ENCODE measurements at regions not wholly inside any gene's neighbourhood (a gene's known extent, or its start where the extent isn't known, plus 50 kb on each side); places are given as distances from the start of the nearest gene placed in this dataset.

DNA sequence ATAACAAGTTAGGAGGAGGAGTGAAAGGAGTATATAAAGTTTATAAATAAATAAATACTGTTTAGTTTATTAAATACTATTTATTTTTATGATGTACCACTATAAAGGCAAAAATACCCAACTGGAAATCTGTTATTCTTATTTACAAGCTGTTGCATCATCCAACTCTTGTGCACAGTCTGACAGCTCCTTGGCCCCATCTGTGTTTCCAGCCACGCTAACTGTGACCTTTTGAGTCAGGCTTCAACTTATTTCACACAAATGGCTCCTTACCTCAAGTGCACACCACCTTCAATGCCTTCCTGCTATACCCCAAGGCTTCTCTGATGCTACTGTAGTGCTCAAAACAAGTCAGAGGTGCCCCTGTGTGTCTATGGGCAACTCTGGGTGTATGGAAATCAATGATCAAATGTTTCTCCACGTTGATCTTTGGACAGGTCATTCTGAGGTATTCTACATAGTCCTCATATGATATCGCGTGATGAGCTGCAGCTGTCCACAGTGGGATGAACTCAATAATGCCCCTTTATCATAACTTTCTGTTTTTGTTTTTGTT lies 303.2 kb upstream of the GRAMD2B start:
- TF ChIP-seq, protein P1, sequence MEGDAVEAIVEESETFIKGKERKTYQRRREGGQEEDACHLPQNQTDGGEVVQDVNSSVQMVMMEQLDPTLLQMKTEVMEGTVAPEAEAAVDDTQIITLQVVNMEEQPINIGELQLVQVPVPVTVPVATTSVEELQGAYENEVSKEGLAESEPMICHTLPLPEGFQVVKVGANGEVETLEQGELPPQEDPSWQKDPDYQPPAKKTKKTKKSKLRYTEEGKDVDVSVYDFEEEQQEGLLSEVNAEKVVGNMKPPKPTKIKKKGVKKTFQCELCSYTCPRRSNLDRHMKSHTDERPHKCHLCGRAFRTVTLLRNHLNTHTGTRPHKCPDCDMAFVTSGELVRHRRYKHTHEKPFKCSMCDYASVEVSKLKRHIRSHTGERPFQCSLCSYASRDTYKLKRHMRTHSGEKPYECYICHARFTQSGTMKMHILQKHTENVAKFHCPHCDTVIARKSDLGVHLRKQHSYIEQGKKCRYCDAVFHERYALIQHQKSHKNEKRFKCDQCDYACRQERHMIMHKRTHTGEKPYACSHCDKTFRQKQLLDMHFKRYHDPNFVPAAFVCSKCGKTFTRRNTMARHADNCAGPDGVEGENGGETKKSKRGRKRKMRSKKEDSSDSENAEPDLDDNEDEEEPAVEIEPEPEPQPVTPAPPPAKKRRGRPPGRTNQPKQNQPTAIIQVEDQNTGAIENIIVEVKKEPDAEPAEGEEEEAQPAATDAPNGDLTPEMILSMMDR (IDR thresholded peaks at IDR 0.05) = no peak
- TF ChIP-seq POLR2AphosphoS5 (IDR thresholded peaks at IDR 0.05; ENCODE audit: low read depth, low read length) (no peak), TCF7L2 (IDR thresholded peaks at IDR 0.05; ENCODE audit: low read depth, low read length) (no peak), SIN3A (IDR thresholded peaks at IDR 0.05; ENCODE audit: borderline replicate concordance, insufficient read depth, low read depth, low read length) (no peak)
- TF ChIP-seq, protein P2, sequence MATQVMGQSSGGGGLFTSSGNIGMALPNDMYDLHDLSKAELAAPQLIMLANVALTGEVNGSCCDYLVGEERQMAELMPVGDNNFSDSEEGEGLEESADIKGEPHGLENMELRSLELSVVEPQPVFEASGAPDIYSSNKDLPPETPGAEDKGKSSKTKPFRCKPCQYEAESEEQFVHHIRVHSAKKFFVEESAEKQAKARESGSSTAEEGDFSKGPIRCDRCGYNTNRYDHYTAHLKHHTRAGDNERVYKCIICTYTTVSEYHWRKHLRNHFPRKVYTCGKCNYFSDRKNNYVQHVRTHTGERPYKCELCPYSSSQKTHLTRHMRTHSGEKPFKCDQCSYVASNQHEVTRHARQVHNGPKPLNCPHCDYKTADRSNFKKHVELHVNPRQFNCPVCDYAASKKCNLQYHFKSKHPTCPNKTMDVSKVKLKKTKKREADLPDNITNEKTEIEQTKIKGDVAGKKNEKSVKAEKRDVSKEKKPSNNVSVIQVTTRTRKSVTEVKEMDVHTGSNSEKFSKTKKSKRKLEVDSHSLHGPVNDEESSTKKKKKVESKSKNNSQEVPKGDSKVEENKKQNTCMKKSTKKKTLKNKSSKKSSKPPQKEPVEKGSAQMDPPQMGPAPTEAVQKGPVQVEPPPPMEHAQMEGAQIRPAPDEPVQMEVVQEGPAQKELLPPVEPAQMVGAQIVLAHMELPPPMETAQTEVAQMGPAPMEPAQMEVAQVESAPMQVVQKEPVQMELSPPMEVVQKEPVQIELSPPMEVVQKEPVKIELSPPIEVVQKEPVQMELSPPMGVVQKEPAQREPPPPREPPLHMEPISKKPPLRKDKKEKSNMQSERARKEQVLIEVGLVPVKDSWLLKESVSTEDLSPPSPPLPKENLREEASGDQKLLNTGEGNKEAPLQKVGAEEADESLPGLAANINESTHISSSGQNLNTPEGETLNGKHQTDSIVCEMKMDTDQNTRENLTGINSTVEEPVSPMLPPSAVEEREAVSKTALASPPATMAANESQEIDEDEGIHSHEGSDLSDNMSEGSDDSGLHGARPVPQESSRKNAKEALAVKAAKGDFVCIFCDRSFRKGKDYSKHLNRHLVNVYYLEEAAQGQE (IDR thresholded peaks at IDR 0.05; ENCODE audit: insufficient read depth in 1 of 2, low read depth in 2 of 2, low read length in 1 of 2) = no peak
- no TSS peak for BruUV-seq (replicated peaks)
- in situ Hi-C loops (cut with HindIII; ENCODE audit: low pct_unique_long_range_greater_than_20kb, low sequenced_read_pairs) = no loop called here
- POLR2A ChIA-PET = no interaction called here
- H3K4me1 ChIP-seq (ENCODE audit: control insufficient read depth, insufficient read depth, low read length) = no peaks in the 10 kb centered on the region; the same call in 1 of the 2 replicates
- DNase-seq (ENCODE audit: low read depth, low spot score) = no peak
- no peak overlapping the region for H3K27ac ChIP-seq (ENCODE audit: low read length)
- no peaks in the 10 kb centered on the region for H3K36me3 ChIP-seq (ENCODE audit: control insufficient read depth, insufficient read depth, low read length)
- CTCF ChIA-PET = no interaction called here
- no peak for ATAC-seq
- no peaks in the 10 kb centered on the region for H3K27me3 ChIP-seq (ENCODE audit: control insufficient read depth, insufficient read depth, low read length)
- H3K4me3 ChIP-seq (ENCODE audit: low read depth in 2 of 2, low read length in 2 of 2) = no peak overlapping the region
- intact Hi-C loops (cut with micrococcal nuclease; ENCODE audit: unreplicated experiment) = no loop called here
- no peaks in the 10 kb centered on the region for H3K9me3 ChIP-seq (ENCODE audit: control insufficient read depth, insufficient read depth, low read depth, low read length)

DNA sequence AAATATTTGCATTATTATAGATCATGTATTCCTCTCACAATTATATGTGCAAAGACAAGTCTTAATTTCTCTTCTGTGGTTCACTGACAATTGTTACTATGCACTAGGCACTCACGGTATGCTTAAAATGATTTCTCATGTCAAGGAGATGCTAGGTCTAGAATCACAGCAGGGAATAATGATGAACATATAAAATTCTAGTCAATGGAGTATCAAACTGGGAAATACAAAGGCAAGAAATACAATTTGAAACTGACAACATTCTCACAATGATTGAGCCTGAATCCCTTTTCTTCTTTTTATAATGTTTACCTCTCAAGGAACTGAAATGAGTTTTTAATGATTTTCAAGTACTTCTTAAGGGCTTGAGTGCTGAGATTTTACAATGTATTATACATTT lies 302.3 kb upstream of the GRAMD2B start:
- Histone ChIP-seq H3K27me3 (ENCODE audit: control insufficient read depth, insufficient read depth, low read length) (no peaks in the 10 kb centered on the region), H3K36me3 (ENCODE audit: control insufficient read depth, insufficient read depth, low read length) (no peaks in the 10 kb centered on the region; the same call in 1 of the 2 replicates), H3K4me1 (ENCODE audit: control insufficient read depth, insufficient read depth, low read length) (no peaks in the 10 kb centered on the region; the same call in 1 of the 2 replicates), H3K4me3 (ENCODE audit: low read depth in 2 of 2, low read length in 2 of 2) (no peak overlapping the region), H3K27ac (ENCODE audit: low read length) (no peak overlapping the region), H3K9me3 (ENCODE audit: control insufficient read depth, insufficient read depth, low read depth, low read length) (no peaks in the 10 kb centered on the region)
- TF ChIP-seq SIN3A (IDR thresholded peaks at IDR 0.05; ENCODE audit: borderline replicate concordance, insufficient read depth, low read depth, low read length) (no peak), TCF7L2 (IDR thresholded peaks at IDR 0.05; ENCODE audit: low read depth, low read length) (no peak)
- TF ChIP-seq, protein P1 (IDR thresholded peaks at IDR 0.05) = no peak
- CTCF ChIA-PET = no interaction called here
- no peak for DNase-seq (ENCODE audit: low read depth, low spot score)
- in situ Hi-C loops (cut with HindIII; ENCODE audit: low pct_unique_long_range_greater_than_20kb, low sequenced_read_pairs) (no loop called here), intact Hi-C loops (cut with micrococcal nuclease; ENCODE audit: unreplicated experiment) (no loop called here)
- ATAC-seq = no peak
- no TSS peak for BruUV-seq (replicated peaks)
- POLR2A ChIA-PET = no interaction called here
